H9 (cell line): ENCODE measurements at regions not wholly inside any gene's neighbourhood (a gene's known extent, or its start where the extent isn't known, plus 50 kb on each side); places are given as distances from the start of the nearest gene placed in this dataset.

Source experiments
- DNase-seq: peaks from one replicate; pipeline ENCODE4 v3.0.0-alpha.2; 2017
- H2AFZ ChIP-seq: one replicate; pipeline ENCODE4 v1.6.1; 2013; ENCODE audit warnings: mild to moderate bottlenecking, low read length, control low read depth, moderate library complexity
- H2AK5ac ChIP-seq: 2 replicates; pipeline ENCODE4 v1.6.1; 2013; ENCODE audit warnings: low read length, control low read depth, mixed read lengths; ENCODE audit not compliant: insufficient read length
- H2BK120ac ChIP-seq: one replicate; pipeline ENCODE4 v1.6.1; 2013; ENCODE audit warnings: low read depth, mild to moderate bottlenecking, low read length, control low read depth, inconsistent platforms; ENCODE audit not compliant: poor library complexity, severe bottlenecking
- H2BK12ac ChIP-seq: 2 replicates; pipeline ENCODE4 v1.6.1; 2013; ENCODE audit warnings: low read length, control low read depth, mixed read lengths, low read depth; ENCODE audit not compliant: insufficient read length
- H2BK15ac ChIP-seq: 2 replicates; pipeline ENCODE4 v1.6.1; 2013; ENCODE audit warnings: low read depth, low read length, control low read depth
- H2BK20ac ChIP-seq: one replicate; pipeline ENCODE4 v1.6.1; 2013; ENCODE audit warnings: low read depth, mild to moderate bottlenecking, low read length, control low read depth, inconsistent platforms; ENCODE audit not compliant: poor library complexity, severe bottlenecking
- H2BK5ac ChIP-seq: 2 replicates; pipeline ENCODE4 v1.6.1; 2013; ENCODE audit warnings: low read length, control low read depth, mixed read lengths; ENCODE audit not compliant: insufficient read length
- H3K14ac ChIP-seq: 2 replicates; pipeline ENCODE4 v1.6.1; 2013; ENCODE audit warnings: low read length, control low read depth; ENCODE audit not compliant: insufficient read depth
- H3K18ac ChIP-seq: 2 replicates; pipeline ENCODE4 v1.6.1; 2013; ENCODE audit warnings: low read depth, mild to moderate bottlenecking, mixed read lengths, low read length, control low read depth; ENCODE audit not compliant: insufficient read length
- H3K23ac ChIP-seq: 2 replicates; pipeline ENCODE4 v1.6.1; 2013; ENCODE audit warnings: low read length, control low read depth, mixed read lengths, low read depth; ENCODE audit not compliant: insufficient read length
- H3K23me2 ChIP-seq: 2 replicates; pipeline ENCODE4 v1.6.1; 2013; ENCODE audit warnings: low read depth, mild to moderate bottlenecking, mixed read lengths, low read length, control low read depth; ENCODE audit not compliant: insufficient read length, poor library complexity, severe bottlenecking
- H3K27ac ChIP-seq: 2 replicates; pipeline ENCODE4 v1.5.1; 2013; ENCODE audit warnings: low read length, control low read depth, mixed read lengths, low read depth; ENCODE audit not compliant: insufficient read length
- H3K27me3 ChIP-seq: 2 replicates; pipeline ENCODE4 v1.6.1; 2013; ENCODE audit warnings: low read length, control low read depth, inconsistent platforms; ENCODE audit not compliant: insufficient read depth
- H3K4ac ChIP-seq: 2 replicates; pipeline ENCODE4 v1.6.1; 2013; ENCODE audit warnings: low read depth, mild to moderate bottlenecking, control low read depth, inconsistent platforms, low read length, moderate library complexity
- H3K4me1 ChIP-seq: 2 replicates; pipeline ENCODE4 v1.6.1; 2013; ENCODE audit warnings: low read length, control low read depth, inconsistent platforms; ENCODE audit not compliant: insufficient read depth
- H3K4me2 ChIP-seq: 2 replicates; pipeline ENCODE4 v1.6.1; 2013; ENCODE audit warnings: low read length, control low read depth, mixed read lengths; ENCODE audit not compliant: insufficient read length, insufficient read depth
- H3K56ac ChIP-seq: 2 replicates; pipeline ENCODE4 v1.6.1; 2013; ENCODE audit warnings: low read depth, mild to moderate bottlenecking, mixed read lengths, low read length, control low read depth; ENCODE audit not compliant: insufficient read length
- H3K79me1 ChIP-seq: 2 replicates; pipeline ENCODE4 v1.6.1; 2013; ENCODE audit warnings: low read depth, mild to moderate bottlenecking, moderate library complexity, low read length, control low read depth, inconsistent platforms; ENCODE audit not compliant: insufficient read depth, poor library complexity, severe bottlenecking
- H3K79me2 ChIP-seq: 2 replicates; pipeline ENCODE4 v1.6.1; 2013; ENCODE audit warnings: low read length, control low read depth, inconsistent platforms; ENCODE audit not compliant: insufficient read depth
- H3K9ac ChIP-seq: 2 replicates; pipeline ENCODE4 v1.6.1; 2013; ENCODE audit warnings: low read length, control low read depth, mixed read lengths; ENCODE audit not compliant: insufficient read length; ENCODE audit errors: extremely low read depth
- H3K9me3 ChIP-seq: one replicate; pipeline ENCODE4 v1.6.1; 2013; ENCODE audit warnings: low read depth, low read length, inconsistent platforms; ENCODE audit not compliant: control insufficient read depth
- H3T11ph ChIP-seq: one replicate; pipeline ENCODE4 v1.6.1; 2013; ENCODE audit warnings: mild to moderate bottlenecking, low read length, control low read depth, inconsistent platforms
- H4K20me1 ChIP-seq: one replicate; pipeline ENCODE4 v1.6.1; 2013; ENCODE audit not compliant: control insufficient read depth, insufficient read length, insufficient read depth
- H4K5ac ChIP-seq: 2 replicates; pipeline ENCODE4 v1.6.1; 2013; ENCODE audit warnings: low read depth, mild to moderate bottlenecking, mixed read lengths, low read length, control low read depth; ENCODE audit not compliant: insufficient read length
- H4K8ac ChIP-seq: replicated peaks from 2 replicates; pipeline ENCODE4 v1.6.1; 2013; ENCODE audit warnings: low read length, control low read depth, mixed read lengths, low read depth; ENCODE audit not compliant: insufficient read length
- H4K91ac ChIP-seq: 2 replicates; pipeline ENCODE4 v1.6.1; 2013; ENCODE audit warnings: low read depth, mild to moderate bottlenecking, moderate library complexity, mixed read lengths, low read length, control low read depth; ENCODE audit not compliant: insufficient read length
- H3K27ac Mint-ChIP-seq, 3 experiments: 2 replicates in 2 of 3; 3 replicates in 1 of 3; pipeline ENCODE4 v1.8.0; 2020 to 2021; ENCODE audit warnings: mixed read lengths in 3 of 3, mild to moderate bottlenecking in 1 of 3, moderate library complexity in 1 of 3
- H3K27me3 Mint-ChIP-seq: 2 replicates; pipeline ENCODE4 v1.8.0; 2021; ENCODE audit warnings: low read depth, mild to moderate bottlenecking, moderate library complexity, mixed read lengths
- H3K36me3 Mint-ChIP-seq, 3 experiments: 2 replicates in 2 of 3; 3 replicates in 1 of 3; pipeline ENCODE4 v1.8.0; 2020 to 2021; ENCODE audit warnings: low read depth in 3 of 3, mixed read lengths in 3 of 3; ENCODE audit not compliant: insufficient read depth in 1 of 3
- H3K4me1 Mint-ChIP-seq, 2 experiments: 2 replicates each; pipeline ENCODE4 v1.8.0; 2020; ENCODE audit warnings: mixed read lengths in 2 of 2
- H3K4me3 Mint-ChIP-seq, 2 experiments: 2 replicates in 1 of 2; 3 replicates in 1 of 2; pipeline ENCODE4 v1.8.0; 2020 to 2021; ENCODE audit warnings: mild to moderate bottlenecking in 2 of 2, mixed read lengths in 2 of 2, moderate library complexity in 1 of 2
- H3K9me3 Mint-ChIP-seq, 2 experiments: 2 replicates in 1 of 2; 3 replicates in 1 of 2; pipeline ENCODE4 v1.8.0; 2020; ENCODE audit warnings: mild to moderate bottlenecking in 2 of 2, mixed read lengths in 2 of 2, moderate library complexity in 1 of 2
- WGBS: extraction: QIAGEN DNeasy Blood & Tissue Kit; methylation state at CpG from one replicate; pipeline ENCODE4 v1.1.7; 2013; ENCODE audit warnings: missing lambda C conversion rate, low lambda C conversion rate, mixed read lengths; ENCODE audit not compliant: insufficient read length; ENCODE audit errors: extremely low coverage; 5-methylcytosine and 5-hydroxymethylcytosine counted together
- TF ChIP-seq, protein P1 (sequence below): fragments of 200-600 bp; sonication (generic); conservative IDR thresholded peaks from 3 replicates; pipeline ENCODE4 v1.8.0; 2021; ENCODE audit warnings: antibody characterized with exemption, mild to moderate bottlenecking

DNA sequence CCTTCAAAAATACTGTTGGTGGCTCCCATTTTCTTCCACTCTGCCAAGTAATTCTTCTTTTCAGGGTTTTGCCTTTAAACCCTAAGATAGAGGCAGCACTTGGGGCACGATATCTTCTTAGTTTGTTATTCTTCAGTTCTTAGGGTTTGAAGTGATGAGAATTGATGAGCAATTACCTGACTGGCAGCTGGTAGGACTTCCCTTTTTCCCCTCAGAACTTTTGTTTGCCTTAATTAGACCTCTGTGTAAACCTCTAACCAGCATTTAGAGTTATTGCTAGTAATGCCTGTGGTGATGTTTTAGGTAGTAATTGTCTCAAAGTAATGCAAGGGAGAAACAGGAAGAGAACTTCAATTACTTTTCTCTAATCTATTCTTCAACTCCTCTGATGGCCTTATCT is 683.5 kb downstream of the RPL10L start:
- DNase-seq = no peak
- H2BK20ac ChIP-seq = no peak overlapping the region
- WGBS = no CpG with 5 or more reads among the region's 1 CpG
- H3K14ac ChIP-seq = no peak overlapping the region
- no peak overlapping the region for H3K23ac ChIP-seq
- H3T11ph ChIP-seq = no peak overlapping the region
- H3K4ac ChIP-seq = no peak overlapping the region
- no peaks in the 10 kb centered on the region for H3K9me3 ChIP-seq
- H3K4me1 Mint-ChIP-seq = no peaks in the 10 kb centered on the region
- H3K27ac ChIP-seq = no peak overlapping the region
- no peaks in the 10 kb centered on the region for H4K20me1 ChIP-seq
- no peak overlapping the region for H3K4me2 ChIP-seq
- no peak overlapping the region for H2BK120ac ChIP-seq
- no peak overlapping the region for H3K56ac ChIP-seq
- no peak overlapping the region for H4K8ac ChIP-seq
- no peaks in the 10 kb centered on the region for H3K79me1 ChIP-seq
- H3K27ac Mint-ChIP-seq = no peak overlapping the region
- no peak overlapping the region for H4K91ac ChIP-seq
- no peaks in the 10 kb centered on the region for H3K9me3 Mint-ChIP-seq
- TF ChIP-seq, protein P1, sequence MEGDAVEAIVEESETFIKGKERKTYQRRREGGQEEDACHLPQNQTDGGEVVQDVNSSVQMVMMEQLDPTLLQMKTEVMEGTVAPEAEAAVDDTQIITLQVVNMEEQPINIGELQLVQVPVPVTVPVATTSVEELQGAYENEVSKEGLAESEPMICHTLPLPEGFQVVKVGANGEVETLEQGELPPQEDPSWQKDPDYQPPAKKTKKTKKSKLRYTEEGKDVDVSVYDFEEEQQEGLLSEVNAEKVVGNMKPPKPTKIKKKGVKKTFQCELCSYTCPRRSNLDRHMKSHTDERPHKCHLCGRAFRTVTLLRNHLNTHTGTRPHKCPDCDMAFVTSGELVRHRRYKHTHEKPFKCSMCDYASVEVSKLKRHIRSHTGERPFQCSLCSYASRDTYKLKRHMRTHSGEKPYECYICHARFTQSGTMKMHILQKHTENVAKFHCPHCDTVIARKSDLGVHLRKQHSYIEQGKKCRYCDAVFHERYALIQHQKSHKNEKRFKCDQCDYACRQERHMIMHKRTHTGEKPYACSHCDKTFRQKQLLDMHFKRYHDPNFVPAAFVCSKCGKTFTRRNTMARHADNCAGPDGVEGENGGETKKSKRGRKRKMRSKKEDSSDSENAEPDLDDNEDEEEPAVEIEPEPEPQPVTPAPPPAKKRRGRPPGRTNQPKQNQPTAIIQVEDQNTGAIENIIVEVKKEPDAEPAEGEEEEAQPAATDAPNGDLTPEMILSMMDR = no peak
- H2AFZ ChIP-seq = no peak overlapping the region
- H3K9ac ChIP-seq = no peak overlapping the region
- H3K79me2 ChIP-seq = no peaks in the 10 kb centered on the region
- H3K27me3 Mint-ChIP-seq = no peaks in the 10 kb centered on the region
- no peak overlapping the region for H3K4me3 Mint-ChIP-seq
- H3K36me3 Mint-ChIP-seq = no peaks in the 10 kb centered on the region
- H2BK12ac ChIP-seq = no peak overlapping the region
- no peak overlapping the region for H4K5ac ChIP-seq
- no peak overlapping the region for H2BK5ac ChIP-seq
- H3K18ac ChIP-seq = no peak overlapping the region
- H3K23me2 ChIP-seq = no peaks in the 10 kb centered on the region
- H2AK5ac ChIP-seq = no peak overlapping the region
- H3K27me3 ChIP-seq = no peaks in the 10 kb centered on the region
- no peak overlapping the region for H2BK15ac ChIP-seq
- no peaks in the 10 kb centered on the region for H3K4me1 ChIP-seq
